Inflammatory macrophage (primary cell): ENCODE measurements at regions not wholly inside any gene's neighbourhood (a gene's known extent, or its start where the extent isn't known, plus 50 kb on each side); places are given as distances from the start of the nearest gene placed in this dataset.
"Not testable (repeated sequence)": the region's sequence is repeated elsewhere in the genome, so short reads cannot be mapped to it uniquely, and the experiment has no call there.

ENCODE experiments used
- DNase-seq, 2 donors: peaks; one replicate each; pipeline ENCODE4 v3.0.0-alpha.2; 2020 to 2022

DNA sequence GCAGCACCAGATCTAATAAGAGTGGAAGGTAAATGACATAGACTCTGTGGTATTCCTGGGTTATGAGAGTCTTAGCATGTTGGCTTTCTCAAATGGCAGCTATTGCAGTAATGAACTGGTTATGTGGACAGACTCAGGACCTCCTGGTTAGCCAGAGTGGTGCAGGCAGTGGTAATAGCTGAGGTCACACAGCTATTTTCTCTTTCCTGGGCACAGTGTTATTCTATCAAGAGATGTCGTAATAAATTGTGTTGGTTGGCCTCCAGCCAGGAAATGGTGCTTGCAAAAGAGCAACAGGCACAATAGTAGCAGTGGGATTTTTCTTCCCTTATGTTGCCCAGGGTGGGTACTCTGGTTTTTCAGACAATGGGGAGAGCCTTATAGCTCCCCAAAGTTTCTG lies 279.2 kb upstream of the FGF16 start:
- peak in 1 of 2 donors; percentile 0 for DNase-seq

DNA sequence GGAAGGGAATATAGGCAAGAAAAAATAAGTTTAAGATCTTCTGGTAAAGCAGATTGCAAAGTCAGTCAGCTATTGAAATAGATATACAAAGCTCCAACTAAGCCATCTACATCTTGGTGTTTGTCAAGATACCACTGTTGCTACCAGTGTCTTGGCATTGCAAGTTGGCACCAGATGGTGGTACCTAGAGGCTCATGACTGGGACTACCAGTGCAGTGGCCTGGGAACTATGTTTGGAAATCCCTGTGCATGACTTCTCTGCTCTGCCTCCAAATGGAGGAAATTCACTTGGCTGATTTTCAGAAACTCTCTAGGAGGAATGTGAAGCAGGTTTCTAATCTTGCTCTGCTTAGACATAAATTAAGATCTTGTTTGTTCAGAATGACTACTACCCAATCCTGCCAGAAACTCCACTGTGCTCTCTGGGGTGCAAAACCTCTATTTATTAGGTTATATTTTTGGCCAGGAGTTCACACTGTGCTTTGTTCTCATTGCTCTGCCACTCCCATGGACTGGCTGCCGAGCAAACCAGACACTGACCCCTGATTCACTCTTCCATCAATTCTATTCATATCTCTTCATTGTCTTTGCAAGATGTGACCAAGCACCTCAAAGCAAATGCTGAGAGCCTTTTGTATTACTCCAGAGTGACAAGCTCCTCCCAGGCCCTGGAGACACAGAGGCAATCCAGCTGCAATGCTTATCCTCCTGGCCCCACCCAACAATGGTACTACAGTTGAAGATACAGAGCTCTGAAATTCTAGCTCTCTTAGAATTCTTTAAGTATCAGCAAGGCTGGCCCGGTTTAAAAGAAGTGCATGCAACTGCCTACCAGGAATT lies 272.3 kb upstream of the FGF16 start:
- no peak for DNase-seq

DNA sequence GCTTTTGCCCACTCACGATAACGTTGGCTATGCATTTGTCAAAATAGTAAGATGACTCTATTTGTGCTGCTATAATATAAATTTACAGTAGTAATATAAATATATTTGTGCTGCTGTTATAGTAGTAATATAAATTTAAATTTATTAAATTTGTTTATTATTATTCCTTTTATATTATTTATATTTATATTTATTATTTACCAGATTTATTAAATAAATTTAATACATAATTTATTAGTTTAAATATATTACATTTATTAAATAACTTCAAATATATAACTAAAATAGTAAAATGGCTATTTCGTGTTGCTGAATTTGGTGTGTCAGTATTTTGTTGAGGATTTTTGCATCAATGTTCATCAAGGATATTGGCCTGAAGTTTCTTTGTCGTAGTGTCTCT lies 246.5 kb upstream of the FGF16 start:
- no peak for DNase-seq

DNA sequence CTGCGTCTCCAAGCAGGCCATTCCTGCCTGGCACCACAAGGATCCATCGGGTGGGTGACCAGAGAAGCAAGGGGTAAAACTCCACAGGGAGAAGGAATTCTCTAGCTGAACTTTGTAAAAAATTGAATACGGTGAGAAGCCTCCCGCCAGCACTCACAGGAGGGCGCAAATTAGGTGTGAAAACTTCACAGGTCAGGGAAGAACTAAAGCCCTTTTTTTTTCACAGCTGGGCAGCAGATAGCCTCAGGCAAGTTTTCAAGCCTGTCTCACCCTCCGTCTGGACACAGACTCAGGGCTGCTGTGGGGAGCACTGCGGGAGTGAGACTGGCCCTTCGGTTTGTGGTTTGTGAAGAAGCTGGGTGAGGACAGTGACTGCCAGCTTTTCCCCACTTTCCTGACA lies 224.1 kb upstream of the FGF16 start:
- DNase-seq, result no peak

DNA sequence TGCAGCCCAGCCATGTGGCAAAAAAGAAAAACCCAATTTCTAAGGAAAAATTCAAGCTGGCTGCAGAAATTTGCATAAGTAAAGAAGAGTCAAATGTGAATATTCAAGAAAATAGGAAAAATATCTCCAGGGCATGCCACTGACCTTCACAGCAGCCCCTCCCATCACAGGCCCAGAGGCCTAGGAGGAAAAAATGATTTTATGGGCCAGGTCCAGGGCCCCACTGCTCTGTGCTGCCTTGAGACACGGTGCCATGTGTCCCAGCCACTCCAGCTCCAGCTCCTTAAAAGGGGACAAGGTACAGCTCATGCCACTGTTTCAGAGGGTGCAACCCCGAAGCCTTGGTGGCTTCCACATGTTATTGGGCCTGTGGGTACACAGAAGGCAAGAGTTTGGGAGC lies 182.7 kb upstream of the FGF16 start:
- DNase-seq, result no peak

DNA sequence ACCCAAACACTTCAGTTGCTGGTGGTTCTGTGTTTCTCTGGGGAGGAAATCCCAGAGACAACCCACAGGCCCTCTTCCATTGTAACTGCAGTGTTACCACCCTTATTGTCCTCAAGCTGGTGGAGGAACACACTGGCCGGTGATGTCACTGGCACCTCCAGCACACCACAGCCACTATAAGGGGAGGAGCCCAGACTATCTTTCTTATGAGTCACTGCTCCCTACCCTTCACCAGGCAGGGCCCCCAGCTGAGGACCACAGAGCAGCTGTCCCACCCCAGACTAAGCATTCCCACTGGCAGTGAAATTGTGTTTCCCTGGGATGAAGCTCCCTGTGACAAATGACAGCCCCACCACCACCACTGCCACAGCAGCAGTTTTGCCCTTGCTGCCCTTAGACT lies 171.8 kb upstream of the FGF16 start:
- DNase-seq, result no peak

DNA sequence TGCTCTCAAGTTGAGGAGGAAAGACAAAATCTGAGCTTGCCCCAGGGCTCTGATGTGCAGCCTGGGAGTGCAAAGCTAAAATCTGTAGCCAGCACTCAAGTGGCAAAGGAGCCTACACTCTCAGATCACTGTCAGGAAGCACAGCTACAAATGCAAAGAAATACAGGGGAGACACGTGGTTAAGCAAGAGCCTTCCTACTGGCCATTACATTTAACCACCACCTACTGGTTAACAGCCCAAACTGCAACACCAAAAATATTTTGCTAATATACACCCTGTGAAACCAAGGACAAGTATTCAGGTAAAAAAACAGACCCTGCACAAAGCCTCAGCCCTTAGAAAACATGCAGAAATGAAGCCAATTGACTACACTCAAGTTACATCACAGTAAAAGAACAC lies 170.4 kb upstream of the FGF16 start:
- no peak for DNase-seq

DNA sequence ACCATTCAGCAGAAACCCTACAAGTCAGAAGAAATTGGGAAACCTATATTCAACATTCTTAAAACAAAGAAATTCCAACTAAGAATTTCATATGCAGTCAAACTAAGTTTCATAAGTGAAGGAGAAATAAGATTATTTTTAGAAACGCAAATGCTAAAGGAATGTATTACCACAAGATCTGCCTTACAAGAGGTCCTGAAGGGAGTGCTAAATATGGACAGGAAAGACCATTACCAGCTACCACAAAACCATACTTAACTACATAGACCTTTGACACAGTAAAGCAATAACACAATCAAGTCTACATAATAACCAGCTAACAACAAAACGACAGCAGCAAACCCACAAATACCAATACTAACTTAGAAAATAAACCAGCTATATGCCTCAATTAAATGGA lies 169.3 kb upstream of the FGF16 start:
- no peak for DNase-seq

DNA sequence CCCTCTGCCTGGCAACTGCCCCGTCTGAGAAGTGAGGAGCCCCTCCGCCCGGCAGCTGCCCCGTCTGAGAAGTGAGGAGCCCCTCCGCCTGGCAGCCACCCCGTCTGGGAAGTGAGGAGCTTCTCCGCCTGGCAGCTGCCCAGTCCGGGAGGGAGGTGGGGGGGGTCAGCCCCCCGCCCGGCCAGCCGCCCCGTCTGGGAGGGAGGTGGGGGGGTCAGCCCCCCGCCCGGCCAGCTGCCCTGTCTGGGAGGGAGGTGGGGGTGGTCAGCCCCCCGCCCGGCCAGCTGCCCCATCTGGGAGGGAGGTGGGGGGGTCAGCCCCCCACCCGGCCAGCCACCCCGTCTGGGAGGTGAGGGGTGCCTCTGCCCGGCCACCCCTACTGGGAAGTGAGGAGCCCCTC lies 167.8 kb upstream of the FGF16 start:
- DNase-seq, result not testable (repeated sequence)

DNA sequence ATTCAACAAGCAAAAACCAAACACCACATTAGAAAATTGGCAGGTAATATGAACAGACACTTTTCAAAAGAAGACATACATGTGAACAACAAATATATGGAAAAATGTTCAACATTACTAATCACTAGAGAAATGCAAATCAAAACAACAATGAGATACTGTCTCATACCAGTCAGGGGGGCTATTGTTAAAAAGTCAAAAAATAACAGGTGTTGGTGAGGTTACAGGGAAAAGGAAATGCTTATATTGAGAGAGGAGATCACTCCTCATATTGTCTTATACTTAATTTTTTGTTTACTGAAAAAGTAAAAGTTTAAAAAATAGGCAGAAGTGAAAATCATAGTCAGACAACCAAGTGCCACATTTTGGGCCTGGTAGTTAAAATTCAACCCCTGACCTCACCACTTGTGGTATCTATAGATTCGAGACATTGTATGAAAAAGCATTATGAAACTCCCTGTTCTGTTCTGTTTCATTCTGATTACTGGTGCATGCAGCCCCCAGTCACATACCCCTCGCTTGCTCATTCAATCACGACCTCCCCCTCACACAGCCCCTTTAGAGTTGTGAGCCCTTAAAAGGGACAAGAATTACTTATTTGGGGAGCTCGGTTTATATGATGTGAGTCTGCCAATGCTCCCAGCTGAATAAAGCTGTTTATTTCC lies 153.7 kb upstream of the FGF16 start:
- no peak for DNase-seq

DNA sequence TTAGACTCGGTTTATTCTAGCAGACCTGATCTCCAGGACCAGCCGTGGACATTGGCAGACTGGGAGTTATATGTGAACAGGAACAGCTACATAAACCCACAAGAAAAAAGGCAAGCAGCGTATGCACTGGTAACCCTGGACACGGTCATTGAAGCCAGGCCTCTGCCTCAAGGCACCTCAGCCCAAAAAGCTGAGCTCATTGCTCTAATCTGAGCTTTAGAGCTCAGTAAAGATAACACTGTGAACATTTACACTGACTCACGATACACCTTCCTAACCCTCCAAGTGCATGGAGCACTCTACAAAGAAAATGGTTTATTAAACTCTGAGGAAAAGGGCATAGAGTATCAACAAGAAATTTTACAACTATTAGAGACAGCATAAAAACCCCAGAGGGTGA lies 148.9 kb upstream of the FGF16 start:
- DNase-seq, result no peak

DNA sequence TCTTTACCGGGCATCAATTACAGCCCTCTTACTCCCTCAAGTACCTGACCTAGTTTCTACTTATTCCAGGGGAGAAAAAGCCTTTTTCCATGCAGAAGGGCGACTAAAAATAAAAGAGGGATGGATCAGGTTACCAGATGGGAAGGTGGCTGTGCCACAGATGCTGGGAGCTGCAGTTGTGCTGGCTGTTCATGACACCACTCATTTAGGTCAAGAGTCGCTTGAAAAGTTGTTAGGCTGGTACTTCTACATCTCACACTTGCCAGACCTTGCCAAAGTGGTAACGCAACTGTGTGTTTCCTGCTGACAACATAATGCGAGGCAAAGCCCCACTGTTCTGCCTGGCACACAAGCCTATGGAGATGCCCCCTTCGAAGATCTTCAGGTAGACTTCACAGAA lies 148.4 kb upstream of the FGF16 start:
- no peak for DNase-seq

DNA sequence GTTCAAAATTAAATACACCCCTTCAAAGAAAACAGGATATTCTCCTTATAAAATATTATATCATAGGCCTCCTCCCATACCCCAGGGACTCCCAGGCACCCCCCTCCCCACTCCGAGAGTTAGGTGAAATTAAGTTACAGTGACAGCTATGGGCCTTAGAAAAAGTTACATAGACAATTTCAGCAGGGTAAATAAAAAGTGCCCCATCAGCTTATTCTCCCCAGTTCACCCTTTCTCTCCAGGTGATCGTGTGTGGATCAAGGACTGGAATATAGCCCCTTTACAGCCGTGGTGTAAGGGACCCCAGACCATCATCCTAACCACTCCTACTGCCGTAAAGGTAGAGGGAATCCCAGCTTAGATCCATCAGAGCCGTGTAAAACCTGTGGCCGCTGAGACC lies 147.6 kb upstream of the FGF16 start:
- no peak for DNase-seq

DNA sequence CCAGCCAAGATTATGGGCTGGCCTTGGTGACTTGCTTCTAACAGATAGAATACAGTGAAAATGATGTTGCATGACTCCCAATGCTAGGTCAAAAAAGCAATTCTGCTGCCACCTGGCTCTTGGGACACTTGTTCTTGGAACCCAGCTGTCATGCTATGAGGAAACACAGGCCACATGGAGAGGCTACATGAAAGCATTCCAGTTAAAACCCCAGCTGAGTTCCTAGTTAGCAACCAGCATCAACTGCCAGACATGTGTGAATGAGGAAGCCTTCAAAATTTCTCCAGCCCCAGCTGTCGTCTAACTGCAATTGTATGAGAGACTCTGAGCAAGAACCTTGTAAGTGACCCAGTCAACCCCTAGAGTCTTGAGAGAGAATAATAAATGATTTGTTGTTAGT lies 105.2 kb upstream of the FGF16 start:
- no peak for DNase-seq

DNA sequence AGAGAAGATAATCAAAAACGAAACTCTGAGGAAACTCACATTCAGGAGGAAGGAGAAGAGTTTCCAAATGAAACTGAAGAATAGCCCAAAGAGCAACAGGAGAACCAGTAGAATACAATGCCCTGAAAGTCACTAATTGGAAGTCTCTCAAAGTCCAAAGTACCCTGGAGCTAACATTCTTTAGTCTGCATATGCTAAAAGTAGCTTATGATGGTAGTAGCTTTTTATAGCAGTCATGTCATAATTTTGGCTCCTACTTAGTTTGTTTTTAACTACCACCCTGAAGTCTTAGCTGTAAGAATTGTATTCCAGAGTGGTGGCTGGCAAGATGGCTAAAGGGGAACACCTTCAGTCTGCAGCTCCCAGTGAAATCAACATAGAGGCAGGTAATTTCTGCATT lies 100.3 kb upstream of the FGF16 start:
- DNase-seq, result no peak

DNA sequence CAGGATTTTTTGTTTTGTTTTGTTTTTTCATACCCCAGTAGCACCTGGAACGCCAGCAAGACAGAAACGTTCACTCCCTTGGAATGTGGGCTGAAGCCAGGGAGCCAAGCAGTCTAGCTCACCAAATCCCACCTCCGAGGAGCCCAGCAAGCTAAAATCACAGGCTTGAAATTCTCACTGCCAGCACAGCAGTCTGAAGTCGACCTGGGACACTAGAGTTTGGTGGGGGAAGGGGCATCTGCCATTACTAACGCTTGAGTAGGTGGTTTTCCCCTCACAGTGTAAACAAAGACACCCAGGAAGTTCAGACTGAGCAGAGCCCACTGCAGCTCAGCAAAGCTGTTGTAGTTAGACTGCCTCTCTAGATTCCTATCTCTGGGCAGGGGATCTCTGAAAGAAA lies 99.6 kb upstream of the FGF16 start:
- DNase-seq, result no peak

DNA sequence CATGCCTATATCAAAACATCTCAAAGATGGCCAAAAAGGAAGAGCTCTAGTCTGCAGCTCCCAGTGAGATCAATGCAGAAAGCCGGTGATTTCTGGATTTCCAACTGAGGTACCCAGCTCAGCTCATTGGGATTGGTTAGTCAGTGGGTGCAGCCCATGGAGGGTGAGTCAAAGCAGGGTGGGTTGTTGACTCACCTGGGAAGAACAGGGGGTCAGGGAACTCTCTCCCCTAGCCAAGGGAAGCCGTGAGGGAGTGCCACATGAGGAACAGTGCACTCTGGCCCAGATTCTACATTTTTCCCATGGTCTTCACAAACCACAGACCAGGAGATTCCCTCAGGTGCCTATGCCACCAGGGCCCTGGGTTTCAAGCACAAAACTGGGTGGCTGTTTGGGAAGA lies 57.3 kb upstream of the FGF16 start:
- DNase-seq, result no peak

DNA sequence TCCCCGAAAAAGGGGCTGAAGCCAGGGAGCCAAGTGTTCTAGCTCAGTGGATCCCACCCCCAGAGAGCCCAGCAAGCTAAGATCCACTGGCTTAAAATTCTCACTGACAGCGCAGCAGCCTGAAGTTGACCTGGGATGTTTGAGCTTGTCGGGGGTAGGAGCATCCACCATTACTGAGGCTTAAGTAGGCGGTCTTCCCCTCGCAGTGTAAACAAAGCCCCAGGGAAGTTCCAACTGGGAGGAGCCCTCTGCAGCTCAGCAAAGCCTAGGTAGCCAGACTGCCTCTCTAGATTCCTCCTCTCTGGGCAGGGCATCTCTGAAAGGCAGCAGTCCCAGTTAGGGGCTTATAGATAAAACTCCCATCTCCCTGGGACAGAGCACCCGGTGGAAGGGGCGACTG lies 56.8 kb upstream of the FGF16 start:
- not testable (repeated sequence) for DNase-seq

DNA sequence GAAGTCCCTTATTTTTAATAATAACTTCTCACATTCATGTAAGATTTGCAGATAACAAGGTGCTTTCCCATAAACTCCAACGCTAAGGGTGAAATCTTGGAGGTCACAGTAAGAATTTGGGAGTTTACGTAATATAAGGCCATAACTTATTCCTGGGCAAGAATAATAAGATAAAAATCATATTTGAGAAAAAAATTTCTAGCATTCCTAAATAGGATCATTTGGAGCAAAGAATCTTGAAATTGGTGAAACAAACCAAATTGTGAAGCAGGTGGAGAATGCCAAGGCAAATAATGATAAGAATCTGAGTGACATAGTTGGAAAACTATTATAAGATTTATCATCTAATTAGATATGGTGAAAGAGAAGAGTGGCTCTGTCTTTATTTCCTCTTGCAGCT lies 50.4 kb upstream of the FGF16 start:
- no peak for DNase-seq
